A549 (cell line): ENCODE measurements at regions not wholly inside any gene's neighbourhood (a gene's known extent, or its start where the extent isn't known, plus 50 kb on each side); places are given as distances from the start of the nearest gene placed in this dataset.

ENCODE experiments used
- EP300 ChIP-seq, 2 experiments: fragments of >200 bp; sonication (Bioruptor Twin); formaldehyde crosslinking; IDR thresholded peaks; 2 replicates in 1 of 2; 3 replicates in 1 of 2; pipeline ENCODE4 v1.6.1; 2016 to 2017
- ESRRA ChIP-seq: fragments of 150-350 bp; IDR thresholded peaks from 2 replicates; pipeline ENCODE4 v1.6.1; 2014; ENCODE audit warnings: mild to moderate bottlenecking, low read length, borderline replicate concordance
- JUN ChIP-seq, 2 experiments: fragments of >200 bp; sonication (Bioruptor Twin); formaldehyde crosslinking; IDR thresholded peaks; 2 replicates in 1 of 2; 3 replicates in 1 of 2; pipeline ENCODE4 v1.6.1; 2016 to 2017
- MAFK ChIP-seq: fragments of 450-650 bp; IDR thresholded peaks from 2 replicates; pipeline ENCODE4 v1.6.1; 2014; ENCODE audit not compliant: partially characterized antibody
- POLR2A ChIP-seq: IDR thresholded peaks from 2 replicates; pipeline ENCODE4 v1.6.1; 2012; ENCODE audit warnings: mild to moderate bottlenecking, low read length
- REST ChIP-seq: fragments of 200-600 bp; sonication (generic); IDR thresholded peaks from 2 replicates; pipeline ENCODE4 v1.6.1; 2016; ENCODE audit warnings: antibody characterized with exemption, mild to moderate bottlenecking, moderate library complexity
- TP53 ChIP-seq: fragments of 250-450 bp; sonication (Bioruptor Pico); IDR thresholded peaks from 2 replicates; pipeline ENCODE4 v1.5.0; 2021; ENCODE audit warnings: mild to moderate bottlenecking, moderate library complexity
- ZNF302 ChIP-seq: fragments of 250-450 bp; sonication (Bioruptor Pico); IDR thresholded peaks from 2 replicates; pipeline ENCODE4 v1.9.0; 2021; ENCODE audit warnings: inconsistent platforms, mild to moderate bottlenecking, moderate library complexity
- TF ChIP-seq, protein P1 (sequence below): fragments of >200 bp; sonication (Bioruptor Twin); formaldehyde crosslinking; IDR thresholded peaks from 3 replicates; pipeline ENCODE4 v1.5.1; 2016

- no peak for TF ChIP-seq TP53 (CRISPR knock-in tag)
- no peak for TF ChIP-seq ZNF302
- TF ChIP-seq, protein P1, sequence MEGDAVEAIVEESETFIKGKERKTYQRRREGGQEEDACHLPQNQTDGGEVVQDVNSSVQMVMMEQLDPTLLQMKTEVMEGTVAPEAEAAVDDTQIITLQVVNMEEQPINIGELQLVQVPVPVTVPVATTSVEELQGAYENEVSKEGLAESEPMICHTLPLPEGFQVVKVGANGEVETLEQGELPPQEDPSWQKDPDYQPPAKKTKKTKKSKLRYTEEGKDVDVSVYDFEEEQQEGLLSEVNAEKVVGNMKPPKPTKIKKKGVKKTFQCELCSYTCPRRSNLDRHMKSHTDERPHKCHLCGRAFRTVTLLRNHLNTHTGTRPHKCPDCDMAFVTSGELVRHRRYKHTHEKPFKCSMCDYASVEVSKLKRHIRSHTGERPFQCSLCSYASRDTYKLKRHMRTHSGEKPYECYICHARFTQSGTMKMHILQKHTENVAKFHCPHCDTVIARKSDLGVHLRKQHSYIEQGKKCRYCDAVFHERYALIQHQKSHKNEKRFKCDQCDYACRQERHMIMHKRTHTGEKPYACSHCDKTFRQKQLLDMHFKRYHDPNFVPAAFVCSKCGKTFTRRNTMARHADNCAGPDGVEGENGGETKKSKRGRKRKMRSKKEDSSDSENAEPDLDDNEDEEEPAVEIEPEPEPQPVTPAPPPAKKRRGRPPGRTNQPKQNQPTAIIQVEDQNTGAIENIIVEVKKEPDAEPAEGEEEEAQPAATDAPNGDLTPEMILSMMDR: no peak
- no peak for TF ChIP-seq JUN (IDR thresholded peaks at IDR 0.05)
- no peak for TF ChIP-seq EP300 (IDR thresholded peaks at IDR 0.05)
- no peak for TF ChIP-seq REST
- TF ChIP-seq POLR2A: no peak
- TF ChIP-seq ESRRA: no peak
- TF ChIP-seq MAFK: no peak
Observed at GRCh38 chr18:1003499-1003898, 98.8 kb downstream of the ADCYAP1 start.
